Activated T-helper 1 cell treated with anti-CD3 and anti-CD28 coated beads, Interleukin-2, amount 50 U/mL, for 16 hours (primary cell): ENCODE measurements at regions not wholly inside any gene's neighbourhood (a gene's known extent, or its start where the extent isn't known, plus 50 kb on each side); places are given as distances from the start of the nearest gene placed in this dataset.

Experiments
- DNase-seq, 2 donors: peaks; one replicate each; pipeline ENCODE4 v3.0.0-alpha.2; 2020; ENCODE audit warnings: low read depth in 1 of 2, low spot score in 1 of 2

DNA sequence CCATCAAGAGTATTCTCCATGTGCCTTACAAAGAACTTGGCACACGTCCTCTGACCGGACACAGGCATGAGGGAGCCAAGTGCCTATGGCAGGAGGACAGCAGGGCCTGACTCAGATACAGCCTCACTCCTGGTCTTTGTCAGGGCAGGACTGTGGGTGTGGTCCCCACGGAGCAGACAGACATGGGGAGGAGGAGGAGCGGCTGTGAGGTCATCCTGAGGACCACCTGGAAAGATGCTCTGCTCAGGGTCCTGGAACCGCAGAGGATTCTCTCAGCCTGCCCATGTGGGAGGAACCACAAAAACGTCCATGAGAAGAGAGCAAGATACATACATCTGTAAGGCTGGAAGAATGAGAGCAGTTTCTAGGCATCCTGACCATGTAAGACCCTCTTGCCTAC, 576.3 kb downstream of the BRD1 start:
- no peak for DNase-seq

DNA sequence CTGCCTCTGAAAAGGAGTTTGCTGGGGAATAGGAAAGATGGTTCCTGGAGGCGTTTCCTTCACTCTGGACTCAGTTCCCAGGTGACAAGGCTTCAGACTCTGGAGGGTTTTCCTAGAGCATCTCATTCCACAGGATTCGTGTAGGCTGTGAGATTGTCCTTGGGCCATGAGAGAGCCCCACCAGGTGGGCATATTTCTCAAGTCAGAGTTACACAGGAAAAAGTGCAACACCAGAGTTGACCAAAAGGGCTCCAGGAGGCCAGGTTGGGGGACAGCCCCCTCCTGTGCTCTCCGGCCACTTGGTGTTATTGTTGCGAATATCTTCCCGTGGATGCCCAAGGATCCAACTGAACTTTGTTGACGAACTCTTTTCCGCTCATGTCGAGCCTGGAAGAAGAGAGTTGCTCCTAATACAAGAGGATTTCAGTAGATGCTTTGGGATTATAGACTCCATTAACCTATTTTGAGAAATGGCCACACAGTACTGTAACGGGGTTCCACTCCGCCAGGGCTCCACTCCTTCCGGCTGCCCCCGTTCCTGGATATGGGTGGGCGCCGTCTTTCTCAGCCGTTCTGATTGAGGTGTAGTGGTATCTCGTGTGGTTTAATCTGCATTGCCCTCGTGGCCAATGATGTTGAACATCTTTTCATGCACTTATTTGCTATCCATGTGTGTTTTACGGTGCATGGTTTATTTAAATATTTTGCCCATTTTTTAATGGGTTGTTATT, 580.3 kb downstream of the BRD1 start:
- no peak for DNase-seq

- DNase-seq: no peak
Observed at GRCh38 chr22:49244466-49245420, 582.9 kb downstream of the BRD1 start.

DNA sequence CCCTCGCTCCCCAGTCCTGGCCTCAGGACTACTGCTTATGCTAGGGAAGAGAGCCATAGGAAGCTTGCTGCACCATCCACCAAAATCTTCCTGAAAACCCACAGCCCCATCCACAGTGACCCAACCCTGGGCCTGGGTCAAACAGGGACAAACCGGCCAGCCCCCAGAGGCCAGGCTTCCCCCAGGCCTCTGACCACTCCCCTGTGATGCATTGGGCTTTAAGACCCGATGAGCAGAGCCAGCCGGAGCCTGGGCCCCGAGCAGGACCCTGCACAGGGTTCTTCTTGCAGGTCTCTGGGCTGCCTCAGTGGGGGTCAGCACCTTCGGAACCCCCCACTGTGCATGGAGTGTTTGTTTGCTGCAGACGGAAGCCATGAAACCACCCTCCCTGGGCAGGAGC, 583.7 kb downstream of the BRD1 start:
- DNase-seq: no peak

GRCh38 chr22:49243335-49243734, 584.3 kb downstream of the BRD1 start:
- DNase-seq: no peak

- DNase-seq: no peak
Observed at GRCh38 chr22:49242480-49242879, 585.2 kb downstream of the BRD1 start.

- no peak for DNase-seq
Observed at GRCh38 chr22:49241174-49241851, 586.4 kb downstream of the BRD1 start.

- no peak for DNase-seq
Observed at GRCh38 chr22:49240472-49240871, 587.2 kb downstream of the BRD1 start.

- DNase-seq: no peak
Observed at GRCh38 chr22:49240016-49240380, 587.7 kb downstream of the BRD1 start.

DNA sequence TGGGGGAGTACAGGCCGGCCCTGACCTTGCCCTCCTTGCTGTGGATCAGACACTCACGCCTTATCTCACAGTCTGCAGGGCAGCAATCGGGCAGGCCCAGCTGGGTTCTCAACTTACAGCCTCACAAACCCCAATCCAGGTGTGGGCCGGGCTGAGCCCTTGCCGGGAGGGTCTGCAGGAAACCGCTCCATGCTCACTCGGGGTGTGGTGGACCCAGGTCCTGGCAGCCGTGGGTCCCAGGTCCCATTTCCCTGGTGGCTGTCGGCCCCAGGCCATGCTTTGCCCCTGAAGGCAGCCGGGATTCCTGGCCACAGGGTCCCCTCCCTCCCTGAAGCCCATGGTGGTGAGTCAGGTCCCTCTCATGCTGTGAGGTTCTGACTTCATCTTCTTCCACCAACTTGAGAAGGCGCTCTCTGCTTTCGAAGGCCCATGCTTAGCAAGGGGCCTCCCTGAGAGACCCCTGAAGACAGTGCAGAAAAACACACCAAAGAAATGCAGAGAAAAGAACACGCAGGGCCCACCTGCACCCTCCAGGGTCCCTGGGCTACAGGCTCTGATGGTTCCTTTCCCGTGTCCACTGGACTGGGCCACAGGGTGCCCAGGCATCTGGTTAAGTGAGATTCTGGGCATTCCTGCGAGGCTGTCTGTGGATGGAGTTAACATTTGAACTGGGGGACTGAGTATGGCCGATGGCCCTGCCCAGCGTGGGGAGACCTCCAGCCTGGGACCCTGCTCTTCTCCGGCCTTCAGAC, 588.2 kb downstream of the BRD1 start:
- DNase-seq: no peak

DNA sequence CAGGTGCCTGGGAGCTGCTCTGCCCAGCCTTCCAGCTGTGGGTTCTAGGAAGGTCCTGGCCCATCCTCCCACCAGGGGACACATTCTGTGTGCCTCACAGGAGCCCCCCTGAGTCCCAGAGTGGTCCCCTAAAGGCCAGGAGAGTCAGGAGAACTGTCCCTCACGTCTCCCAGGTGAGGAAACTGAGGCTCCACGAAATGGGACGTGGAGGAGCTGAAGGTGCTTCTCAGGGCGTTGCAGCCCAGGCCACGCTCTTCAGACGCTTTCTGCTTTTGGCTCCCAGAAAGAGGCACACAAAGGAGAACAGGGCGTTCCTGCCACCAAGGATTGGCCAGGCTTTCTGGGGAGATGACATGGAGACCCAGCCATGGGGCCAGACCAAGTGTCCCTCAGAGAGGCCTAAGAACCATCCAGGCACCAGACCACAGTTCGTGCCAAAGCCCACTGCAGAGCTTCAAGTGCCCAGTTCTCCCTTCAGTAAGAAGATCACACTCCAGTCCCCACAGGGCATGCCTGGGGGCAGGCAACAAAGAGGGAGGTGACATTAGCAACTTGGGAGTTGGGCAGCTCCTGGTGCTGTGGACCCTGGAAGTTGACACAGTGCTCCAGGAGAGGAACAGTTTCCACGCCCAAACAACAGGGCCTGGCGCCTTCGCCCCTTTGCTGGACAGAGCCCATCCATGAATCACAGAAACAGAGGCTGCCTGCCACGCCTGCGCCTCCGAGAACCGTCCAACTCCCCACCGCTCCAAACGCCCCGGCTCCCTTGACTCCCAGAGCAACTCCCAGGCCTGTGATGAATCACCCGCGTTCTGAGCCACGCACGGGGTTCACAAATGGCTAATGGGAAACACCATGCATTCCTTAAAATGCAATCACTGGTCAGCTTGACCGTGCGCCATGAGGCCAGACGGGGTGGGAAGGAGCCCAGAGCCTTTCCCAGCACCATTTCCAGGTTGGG, 589.2 kb downstream of the BRD1 start:
- no peak for DNase-seq

DNA sequence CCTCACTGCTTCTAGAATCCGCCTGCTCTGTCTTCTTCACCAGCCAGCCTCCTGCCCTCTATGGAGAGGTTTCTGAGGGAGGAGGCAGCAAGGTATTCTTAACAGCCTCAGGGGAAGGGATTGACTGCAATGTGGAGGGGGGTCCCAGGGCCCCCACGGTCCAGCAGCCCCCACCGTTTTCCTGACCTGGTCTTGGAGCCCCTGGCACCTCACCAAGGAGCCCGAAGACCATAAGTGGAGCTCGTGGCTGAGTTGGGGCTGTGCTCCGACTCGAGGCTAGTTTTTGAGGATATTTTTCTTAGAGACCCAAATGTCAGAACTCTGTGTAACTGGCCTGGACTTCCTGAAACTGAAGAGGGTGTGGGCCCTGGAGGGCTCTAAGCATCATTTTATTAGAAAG, 590.0 kb downstream of the BRD1 start:
- no peak for DNase-seq

GRCh38 chr22:49237279-49237678, 590.4 kb downstream of the BRD1 start:
- DNase-seq: no peak

DNA sequence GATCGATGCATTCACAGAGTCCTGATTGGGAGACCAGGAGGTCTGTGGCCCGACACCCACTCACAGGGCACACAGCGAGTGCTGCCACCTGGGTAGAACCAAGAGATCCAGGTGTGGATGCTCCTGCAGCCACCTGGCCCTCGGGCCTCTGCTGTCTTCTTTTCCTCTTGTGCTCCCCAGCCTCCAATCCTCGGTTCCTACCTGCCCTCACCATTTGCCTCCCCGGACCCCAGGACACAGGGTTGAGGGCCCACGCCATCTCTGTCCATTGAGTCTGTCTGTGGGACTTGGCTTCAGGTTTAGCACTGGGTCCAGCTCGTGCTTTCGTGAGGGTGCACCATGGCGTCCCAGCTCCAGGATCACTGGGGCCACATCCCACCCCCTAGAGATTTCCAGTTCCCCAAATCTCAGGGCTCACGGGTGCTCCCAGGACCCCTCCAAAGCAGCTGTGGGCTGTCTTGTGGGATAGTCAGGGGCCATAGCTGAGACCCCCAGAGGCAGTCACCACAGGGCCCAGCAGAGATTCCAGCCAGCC, 591.1 kb downstream of the BRD1 start:
- DNase-seq: no peak

DNA sequence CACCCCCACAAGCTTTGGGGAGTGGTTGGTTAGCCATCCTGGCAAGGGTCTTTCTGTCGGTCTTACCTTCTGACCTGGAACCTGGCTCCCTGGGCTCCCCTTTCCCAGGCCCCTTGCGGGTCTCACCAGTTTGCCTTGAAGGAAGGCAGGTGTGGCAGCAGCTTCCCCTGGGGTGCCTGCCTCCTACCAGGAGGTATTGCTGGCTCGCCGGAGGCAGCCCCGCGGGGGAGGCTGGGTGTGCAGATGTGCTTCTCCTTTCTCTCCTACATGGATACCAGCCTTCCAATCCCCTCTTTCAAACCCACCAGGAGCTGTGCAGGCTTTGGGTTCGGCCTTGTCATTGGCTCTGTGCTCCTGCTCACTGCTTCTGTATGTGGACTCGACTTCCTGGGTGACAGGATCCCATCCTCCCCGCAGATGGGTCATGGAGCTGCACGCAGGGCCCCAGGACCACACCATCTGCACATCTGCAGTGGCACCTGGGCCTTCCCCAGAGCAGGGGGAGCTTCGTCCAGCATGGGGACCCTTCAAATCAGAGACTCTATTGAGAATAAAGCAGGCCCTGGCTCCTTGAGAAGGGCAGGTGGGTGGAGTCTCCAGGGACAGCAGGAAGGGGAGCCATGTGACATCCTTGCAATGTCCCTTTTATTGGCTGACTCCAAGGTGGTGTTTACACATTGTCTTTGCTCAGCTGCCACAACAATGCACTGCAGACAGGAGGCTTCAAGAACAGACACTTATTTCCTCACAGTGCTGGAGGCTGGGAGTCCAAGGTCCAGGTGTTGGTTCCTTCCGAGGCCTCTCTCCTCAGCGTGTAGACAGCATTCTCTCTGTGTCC, 592.0 kb downstream of the BRD1 start:
- DNase-seq: no peak

DNA sequence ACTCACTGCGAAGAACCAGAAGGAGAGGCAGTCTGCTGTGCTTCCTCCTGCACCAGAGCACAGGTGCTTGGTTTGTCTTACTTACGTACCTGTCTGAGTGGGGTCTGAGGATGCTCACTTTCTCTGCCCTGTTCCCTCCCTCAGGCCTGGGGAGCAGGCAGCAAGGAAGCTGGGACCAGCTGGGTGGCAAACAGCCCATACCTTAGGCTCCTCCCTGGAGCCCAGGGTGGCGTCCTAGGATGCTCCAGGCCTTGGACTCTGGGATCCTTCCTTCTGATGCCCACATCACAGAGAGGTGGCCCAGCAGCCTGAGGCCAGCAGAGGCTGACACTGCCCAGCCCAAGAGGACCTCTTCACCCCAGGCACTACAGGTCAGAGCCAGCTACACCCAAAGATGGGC, 593.2 kb downstream of the BRD1 start:
- no peak for DNase-seq

- DNase-seq: no peak
Observed at GRCh38 chr22:49233507-49234100, 594.1 kb downstream of the BRD1 start.

- DNase-seq: no peak
Observed at GRCh38 chr22:49232319-49233067, 595.2 kb downstream of the BRD1 start.
